Panc1 (cell line): ENCODE measurements at regions not wholly inside any gene's neighbourhood (a gene's known extent, or its start where the extent isn't known, plus 50 kb on each side); places are given as distances from the start of the nearest gene placed in this dataset.

Source experiments
- ATAC-seq: fragments of 200-7000 bp; cut with Tn5 transposase; 2 replicates; pipeline ENCODE4 v1.9.1; 2020; ENCODE audit warnings: mild to moderate bottlenecking, moderate library complexity
- BruUV-seq: library from RNA; stranded (reverse); fragments of 400-500 nt; replicated peaks from 2 replicates; lab custom pipeline; 2021; lab: Mats Ljungman, UMichigan
- CTCF ChIA-PET: fragments of 300-600 bp; sonication (Branson Sonifier 250); formaldehyde crosslinking; loops from one replicate; lab custom pipeline; 2022; ENCODE audit warnings: antibody characterized with exemption; lab: Charles Lee
- POLR2A ChIA-PET: fragments of 300-600 bp; sonication (Branson Sonifier 250); formaldehyde crosslinking; loops from one replicate; lab custom pipeline; 2022; ENCODE audit warnings: antibody characterized with exemption; lab: Charles Lee
- DNase-seq: peaks from one replicate; pipeline ENCODE4 v3.0.0-alpha.2; 2010; ENCODE audit warnings: low read depth, low spot score
- H3K27ac ChIP-seq: 2 replicates; pipeline ENCODE4 v1.5.1; 2011; ENCODE audit warnings: mild to moderate bottlenecking, low read length, inconsistent platforms
- H3K27me3 ChIP-seq: fragments of 200-500 bp; sonication (Bioruptor generic); 2 replicates; pipeline ENCODE4 v1.6.0; 2014; ENCODE audit warnings: low read length, inconsistent platforms; ENCODE audit not compliant: control insufficient read depth, insufficient read depth
- H3K36me3 ChIP-seq: fragments of 200-500 bp; sonication (Bioruptor generic); 2 replicates; pipeline ENCODE4 v1.5.1; 2014; ENCODE audit warnings: inconsistent platforms, mild to moderate bottlenecking, low read length, moderate library complexity; ENCODE audit not compliant: control insufficient read depth, insufficient read depth
- H3K4me1 ChIP-seq: 2 replicates; pipeline ENCODE4 v1.5.1; 2011; ENCODE audit warnings: inconsistent platforms, mild to moderate bottlenecking, low read length, moderate library complexity; ENCODE audit not compliant: control insufficient read depth, insufficient read depth
- H3K4me3 ChIP-seq, 2 experiments: 2 replicates each; pipeline ENCODE4 v1.5.1; 2011 to 2012; ENCODE audit warnings: low read depth in 2 of 2, low read length in 2 of 2, mild to moderate bottlenecking in 2 of 2, inconsistent platforms in 1 of 2, moderate library complexity in 1 of 2
- H3K9me3 ChIP-seq: fragments of 200-500 bp; sonication (Bioruptor generic); 2 replicates; pipeline ENCODE4 v1.5.1; 2014; ENCODE audit warnings: low read depth, mild to moderate bottlenecking, inconsistent platforms, low read length, moderate library complexity; ENCODE audit not compliant: control insufficient read depth, insufficient read depth
- CTCF ChIP-seq: fragments of 450-650 bp; IDR thresholded peaks from 2 replicates; pipeline ENCODE4 v1.5.1; 2017; ENCODE audit warnings: mild to moderate bottlenecking
- POLR2AphosphoS5 ChIP-seq: IDR thresholded peaks from 2 replicates; pipeline ENCODE4 v1.6.1; 2012; ENCODE audit warnings: mild to moderate bottlenecking, low read depth, low read length, moderate library complexity
- SIN3A ChIP-seq: IDR thresholded peaks from 2 replicates; pipeline ENCODE4 v1.6.1; 2012; ENCODE audit warnings: low read depth, mild to moderate bottlenecking, low read length, moderate library complexity, borderline replicate concordance; ENCODE audit not compliant: insufficient read depth
- TCF7L2 ChIP-seq: IDR thresholded peaks from 2 replicates; pipeline ENCODE4 v1.6.1; 2011; ENCODE audit warnings: mild to moderate bottlenecking, low read depth, low read length, inconsistent platforms
- in situ Hi-C: cut with HindIII; loops from 2 replicates; pipeline ENCODE4 v1.10.0; 2016; ENCODE audit warnings: low sequenced_read_pairs, low pct_unique_long_range_greater_than_20kb
- intact Hi-C: fragments of 100-400 bp; cut with micrococcal nuclease; formaldehyde crosslinking; loops from one replicate; pipeline ENCODE4 v1.10.0; 2022; ENCODE audit not compliant: unreplicated experiment
- TF ChIP-seq, protein P1 (sequence below), 2 experiments: IDR thresholded peaks; 2 replicates each; pipeline ENCODE4 v1.6.1; 2011 to 2012; ENCODE audit warnings: low read depth in 2 of 2, control low read depth in 1 of 2, low read length in 1 of 2, mild to moderate bottlenecking in 1 of 2, moderate library complexity in 1 of 2; ENCODE audit not compliant: insufficient read depth in 1 of 2

GRCh38 chr10:2081501-2081900, 344.2 kb upstream of the ADARB2 start:
- Histone ChIP-seq H3K4me1 (no peaks in the 10 kb centered on the region), H3K27me3 (no peaks in the 10 kb centered on the region), H3K27ac (no peak overlapping the region), H3K4me3 (no peak overlapping the region), H3K36me3 (no peaks in the 10 kb centered on the region), H3K9me3 (no peaks in the 10 kb centered on the region)
- CTCF ChIA-PET: no interaction called here
- intact Hi-C loops: no loop called here
- in situ Hi-C loops: no loop called here
- ATAC-seq (no peak), DNase-seq (no peak)
- no peak for TF ChIP-seq SIN3A
- TF ChIP-seq CTCF: no peak; the same call in 1 of the 2 replicates
- no peak for TF ChIP-seq POLR2AphosphoS5
- no peak for TF ChIP-seq TCF7L2
- TF ChIP-seq, protein P1, sequence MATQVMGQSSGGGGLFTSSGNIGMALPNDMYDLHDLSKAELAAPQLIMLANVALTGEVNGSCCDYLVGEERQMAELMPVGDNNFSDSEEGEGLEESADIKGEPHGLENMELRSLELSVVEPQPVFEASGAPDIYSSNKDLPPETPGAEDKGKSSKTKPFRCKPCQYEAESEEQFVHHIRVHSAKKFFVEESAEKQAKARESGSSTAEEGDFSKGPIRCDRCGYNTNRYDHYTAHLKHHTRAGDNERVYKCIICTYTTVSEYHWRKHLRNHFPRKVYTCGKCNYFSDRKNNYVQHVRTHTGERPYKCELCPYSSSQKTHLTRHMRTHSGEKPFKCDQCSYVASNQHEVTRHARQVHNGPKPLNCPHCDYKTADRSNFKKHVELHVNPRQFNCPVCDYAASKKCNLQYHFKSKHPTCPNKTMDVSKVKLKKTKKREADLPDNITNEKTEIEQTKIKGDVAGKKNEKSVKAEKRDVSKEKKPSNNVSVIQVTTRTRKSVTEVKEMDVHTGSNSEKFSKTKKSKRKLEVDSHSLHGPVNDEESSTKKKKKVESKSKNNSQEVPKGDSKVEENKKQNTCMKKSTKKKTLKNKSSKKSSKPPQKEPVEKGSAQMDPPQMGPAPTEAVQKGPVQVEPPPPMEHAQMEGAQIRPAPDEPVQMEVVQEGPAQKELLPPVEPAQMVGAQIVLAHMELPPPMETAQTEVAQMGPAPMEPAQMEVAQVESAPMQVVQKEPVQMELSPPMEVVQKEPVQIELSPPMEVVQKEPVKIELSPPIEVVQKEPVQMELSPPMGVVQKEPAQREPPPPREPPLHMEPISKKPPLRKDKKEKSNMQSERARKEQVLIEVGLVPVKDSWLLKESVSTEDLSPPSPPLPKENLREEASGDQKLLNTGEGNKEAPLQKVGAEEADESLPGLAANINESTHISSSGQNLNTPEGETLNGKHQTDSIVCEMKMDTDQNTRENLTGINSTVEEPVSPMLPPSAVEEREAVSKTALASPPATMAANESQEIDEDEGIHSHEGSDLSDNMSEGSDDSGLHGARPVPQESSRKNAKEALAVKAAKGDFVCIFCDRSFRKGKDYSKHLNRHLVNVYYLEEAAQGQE (IDR thresholded peaks at IDR 0.05; ENCODE audit: insufficient read depth in 1 of 2, low read depth in 2 of 2, low read length in 1 of 2): no peak
- no TSS peak for BruUV-seq
- POLR2A ChIA-PET: no interaction called here

DNA sequence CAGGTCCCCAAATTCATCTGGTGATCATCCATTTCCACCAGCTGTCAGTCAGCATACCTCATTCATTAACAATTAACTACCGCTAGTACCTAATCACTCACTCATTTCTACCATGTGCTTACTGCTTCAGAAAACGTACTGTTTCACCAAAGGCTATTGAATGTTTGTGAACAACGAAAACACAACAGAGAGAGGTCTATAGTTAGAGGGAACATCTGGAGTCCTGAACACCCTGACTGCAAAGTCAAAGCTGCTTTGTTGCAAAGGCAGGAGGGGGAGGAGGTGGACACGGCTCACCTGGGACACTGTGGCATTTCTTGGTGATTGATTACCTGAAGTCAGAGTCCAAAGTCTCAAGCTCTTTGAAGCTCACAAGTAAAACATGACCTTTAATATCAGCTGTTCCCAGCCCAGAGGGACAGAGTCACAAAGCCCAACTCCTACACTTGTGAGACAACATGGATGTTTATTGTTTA, 342.3 kb upstream of the ADARB2 start:
- in situ Hi-C loops: no loop called here
- TF ChIP-seq POLR2AphosphoS5 (no peak), SIN3A (no peak), CTCF (no peak), TCF7L2 (no peak)
- TF ChIP-seq, protein P1 (IDR thresholded peaks at IDR 0.05; ENCODE audit: insufficient read depth in 1 of 2, low read depth in 2 of 2, low read length in 1 of 2): no peak
- Histone ChIP-seq H3K36me3 (no peaks in the 10 kb centered on the region), H3K9me3 (no peaks in the 10 kb centered on the region), H3K27ac (no peak overlapping the region), H3K27me3 (no peaks in the 10 kb centered on the region), H3K4me1 (no peaks in the 10 kb centered on the region), H3K4me3 (no peak overlapping the region)
- ChIA-PET POLR2A (no interaction called here), CTCF (no interaction called here)
- no TSS peak for BruUV-seq
- DNase-seq (no peak), ATAC-seq (no peak)
- intact Hi-C loops: no loop called here
